SH-SY5Y (cell line): ENCODE measurements at regions not wholly inside any gene's neighbourhood (a gene's known extent, or its start where the extent isn't known, plus 50 kb on each side); places are given as distances from the start of the nearest gene placed in this dataset.

ENCODE experiments used
- GATA2 ChIP-seq: IDR thresholded peaks from 2 replicates; pipeline ENCODE4 v1.6.1; 2011; ENCODE audit warnings: mild to moderate bottlenecking, low read depth, low read length
- GATA3 ChIP-seq: IDR thresholded peaks from 2 replicates; pipeline ENCODE4 v1.6.1; 2011; ENCODE audit warnings: low read depth, mild to moderate bottlenecking, low read length, moderate library complexity

DNA sequence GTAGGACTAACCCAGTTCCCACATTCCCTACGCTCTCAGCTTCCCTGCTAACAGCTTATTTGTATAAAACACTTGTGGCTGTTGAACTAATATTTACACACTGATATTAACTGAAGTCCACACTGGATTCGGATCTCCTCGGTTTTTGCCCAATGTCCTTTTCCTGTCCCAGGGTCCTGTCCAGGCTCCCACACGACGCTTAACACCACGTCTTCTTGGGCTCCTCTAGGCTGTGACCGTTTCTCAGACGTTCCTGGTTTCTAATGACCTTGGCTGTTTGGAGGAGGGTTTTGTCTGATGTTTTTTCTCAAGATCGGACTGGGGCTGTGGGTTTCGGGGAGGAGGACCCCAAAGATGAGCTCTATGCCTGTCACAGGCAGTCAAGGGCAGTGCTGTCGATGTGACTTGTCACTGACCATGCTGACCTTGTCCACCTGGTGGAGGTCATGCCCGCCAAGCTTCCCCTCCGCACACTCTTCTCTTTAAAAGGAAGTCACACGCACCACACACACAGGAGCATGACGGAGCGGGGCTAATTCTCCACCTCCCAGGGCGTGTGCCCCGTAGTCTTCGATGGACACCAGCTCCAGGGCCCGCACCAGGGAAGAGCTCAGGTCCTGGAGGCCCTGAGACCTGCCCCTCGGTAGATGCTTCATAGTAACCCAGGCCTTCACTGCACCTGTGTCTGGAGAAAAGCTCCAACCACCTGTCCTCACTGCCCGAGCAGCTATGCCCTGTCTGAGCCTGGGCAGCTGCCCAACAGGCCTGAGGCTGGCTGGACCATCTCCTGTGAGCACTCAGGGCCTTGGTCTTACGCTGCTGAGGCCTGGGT lies 72.0 kb downstream of the TTLL2 start:
- TF ChIP-seq GATA2 (no peak), GATA3 (no peak)
